ENCODE measurements at regions not wholly inside any gene's neighbourhood (a gene's known extent, or its start where the extent isn't known, plus 50 kb on each side); places are given as distances from the start of the nearest gene placed in this dataset.
"Not testable (repeated sequence)": the region's sequence is repeated elsewhere in the genome, so short reads cannot be mapped to it uniquely, and the experiment has no call there.

DNA sequence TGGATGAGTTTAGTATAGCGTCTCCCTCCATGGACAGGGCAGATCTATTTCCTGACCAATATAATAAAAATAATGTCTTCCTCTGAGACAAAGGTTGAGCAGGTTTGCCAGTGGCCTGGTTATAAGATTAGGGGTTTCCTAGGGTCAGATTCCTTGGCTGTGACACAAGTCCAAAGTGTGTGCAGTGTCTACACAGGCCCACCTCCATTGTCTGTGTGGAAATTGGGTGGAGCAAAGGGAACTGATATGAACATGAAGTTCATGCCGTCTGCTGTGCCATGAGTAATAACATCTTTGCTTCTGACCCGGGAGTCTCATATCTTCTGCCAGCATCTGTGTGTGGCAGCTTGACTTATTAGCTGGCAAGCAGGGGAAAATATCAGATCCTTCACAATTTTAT is 187.7 kb upstream of the BOD1L1 start:
- Histone ChIP-seq H2AFZ (ENCODE audit: low read length) (no peak overlapping the region), H3K27me3 (replicated peaks; ENCODE audit: insufficient read depth, low read length) (no peaks in the 10 kb centered on the region), H3K9me2 (replicated peaks; ENCODE audit: insufficient read depth, low read length) (no peaks in the 10 kb centered on the region), H4K20me1 (ENCODE audit: insufficient read depth, low read length) (no peaks in the 10 kb centered on the region), H3K36me3 (replicated peaks; ENCODE audit: insufficient read depth, low read length) (no peaks in the 10 kb centered on the region), H3F3A (ENCODE audit: insufficient read depth, low read length) (no peaks in the 10 kb centered on the region), H3K27ac (ENCODE audit: low read length) (no peak overlapping the region), H3K4me2 (ENCODE audit: low read depth, low read length) (no peak overlapping the region), H3K9me3 (replicated peaks; ENCODE audit: insufficient read depth, low read length) (no peaks in the 10 kb centered on the region), H3K4me1 (ENCODE audit: low read length) (no peaks in the 10 kb centered on the region), H3K9ac (ENCODE audit: low read length) (no peak overlapping the region), H3K4me3 (ENCODE audit: low read length) (no peak overlapping the region), H3K79me2 (ENCODE audit: low read length) (no peaks in the 10 kb centered on the region)
- no peak for DNase-seq
- TF ChIP-seq EZH2phosphoT487 (IDR thresholded peaks at IDR 0.05; ENCODE audit: low read length) (no peak), EZH2 (optimal IDR thresholded peaks at IDR 0.05; ENCODE audit: low read depth, low read length) (no peak)
- TF ChIP-seq, protein P1, sequence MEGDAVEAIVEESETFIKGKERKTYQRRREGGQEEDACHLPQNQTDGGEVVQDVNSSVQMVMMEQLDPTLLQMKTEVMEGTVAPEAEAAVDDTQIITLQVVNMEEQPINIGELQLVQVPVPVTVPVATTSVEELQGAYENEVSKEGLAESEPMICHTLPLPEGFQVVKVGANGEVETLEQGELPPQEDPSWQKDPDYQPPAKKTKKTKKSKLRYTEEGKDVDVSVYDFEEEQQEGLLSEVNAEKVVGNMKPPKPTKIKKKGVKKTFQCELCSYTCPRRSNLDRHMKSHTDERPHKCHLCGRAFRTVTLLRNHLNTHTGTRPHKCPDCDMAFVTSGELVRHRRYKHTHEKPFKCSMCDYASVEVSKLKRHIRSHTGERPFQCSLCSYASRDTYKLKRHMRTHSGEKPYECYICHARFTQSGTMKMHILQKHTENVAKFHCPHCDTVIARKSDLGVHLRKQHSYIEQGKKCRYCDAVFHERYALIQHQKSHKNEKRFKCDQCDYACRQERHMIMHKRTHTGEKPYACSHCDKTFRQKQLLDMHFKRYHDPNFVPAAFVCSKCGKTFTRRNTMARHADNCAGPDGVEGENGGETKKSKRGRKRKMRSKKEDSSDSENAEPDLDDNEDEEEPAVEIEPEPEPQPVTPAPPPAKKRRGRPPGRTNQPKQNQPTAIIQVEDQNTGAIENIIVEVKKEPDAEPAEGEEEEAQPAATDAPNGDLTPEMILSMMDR (IDR thresholded peaks at IDR 0.05; ENCODE audit: low read length): no peak

DNA sequence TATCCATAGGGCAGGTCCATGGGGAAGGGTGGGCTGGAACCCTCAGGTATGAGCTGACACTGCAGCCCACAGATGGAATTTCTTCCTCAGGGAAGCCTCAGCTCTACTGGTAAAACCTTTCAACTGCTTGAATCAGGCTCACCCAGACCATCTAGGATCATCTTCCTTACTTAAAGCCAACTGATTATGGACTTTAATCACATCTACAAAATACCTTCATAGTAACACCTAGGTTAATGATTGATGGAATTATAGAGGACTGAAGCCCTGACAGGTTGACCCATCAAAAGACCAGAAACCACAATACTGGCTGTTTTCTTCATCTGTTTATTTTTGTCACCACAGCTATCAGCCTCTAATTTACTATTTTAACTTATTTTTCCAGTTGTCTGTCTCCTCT is 188.9 kb upstream of the BOD1L1 start:
- no peaks in the 10 kb centered on the region for H4K20me1 ChIP-seq (ENCODE audit: insufficient read depth, low read length)
- H3K9me2 ChIP-seq (replicated peaks; ENCODE audit: insufficient read depth, low read length): no peaks in the 10 kb centered on the region
- H3K27me3 ChIP-seq (replicated peaks; ENCODE audit: insufficient read depth, low read length): no peaks in the 10 kb centered on the region
- no peaks in the 10 kb centered on the region for H3K36me3 ChIP-seq (replicated peaks; ENCODE audit: insufficient read depth, low read length)
- no peaks in the 10 kb centered on the region for H3K79me2 ChIP-seq (ENCODE audit: low read length)
- H3K9ac ChIP-seq (ENCODE audit: low read length): no peak overlapping the region
- no peak overlapping the region for H3K4me2 ChIP-seq (ENCODE audit: low read depth, low read length)
- TF ChIP-seq EZH2phosphoT487 (IDR thresholded peaks at IDR 0.05; ENCODE audit: low read length): no peak
- TF ChIP-seq, protein P1 (IDR thresholded peaks at IDR 0.05; ENCODE audit: low read length): no peak
- no peak for TF ChIP-seq EZH2 (optimal IDR thresholded peaks at IDR 0.05; ENCODE audit: low read depth, low read length)
- H3K27ac ChIP-seq (ENCODE audit: low read length): no peak overlapping the region
- no peak for DNase-seq
- H3K9me3 ChIP-seq (replicated peaks; ENCODE audit: insufficient read depth, low read length): no peaks in the 10 kb centered on the region
- H3K4me3 ChIP-seq (ENCODE audit: low read length): no peak overlapping the region
- no peak overlapping the region for H2AFZ ChIP-seq (ENCODE audit: low read length)
- no peaks in the 10 kb centered on the region for H3K4me1 ChIP-seq (ENCODE audit: low read length)
- H3F3A ChIP-seq (ENCODE audit: insufficient read depth, low read length): no peaks in the 10 kb centered on the region

DNA sequence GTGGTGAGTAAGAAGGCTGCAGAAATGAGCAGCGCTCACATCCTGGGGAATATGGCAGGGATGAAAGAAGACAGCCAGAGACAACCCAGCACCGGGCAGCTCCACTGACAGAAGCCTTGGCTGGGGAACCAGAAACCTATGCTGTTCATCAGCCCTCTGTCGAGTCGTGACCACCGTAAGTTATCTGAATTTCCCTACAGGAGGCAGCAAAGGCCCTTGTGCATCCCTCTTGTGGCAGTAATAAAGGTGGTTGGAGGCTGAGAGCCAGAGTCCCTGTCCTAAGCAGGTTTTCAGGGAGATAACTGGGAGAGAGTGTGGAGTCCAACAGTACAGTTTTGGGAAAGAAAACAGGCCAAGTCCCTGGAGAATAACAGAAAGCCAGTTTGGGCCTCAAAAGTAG is 194.0 kb upstream of the BOD1L1 start:
- H3K4me1 ChIP-seq (ENCODE audit: low read length): no peaks in the 10 kb centered on the region
- TF ChIP-seq EZH2phosphoT487 (IDR thresholded peaks at IDR 0.05; ENCODE audit: low read length) (no peak), EZH2 (optimal IDR thresholded peaks at IDR 0.05; ENCODE audit: low read depth, low read length) (no peak)
- TF ChIP-seq, protein P1 (IDR thresholded peaks at IDR 0.05; ENCODE audit: low read length): no peak

DNA sequence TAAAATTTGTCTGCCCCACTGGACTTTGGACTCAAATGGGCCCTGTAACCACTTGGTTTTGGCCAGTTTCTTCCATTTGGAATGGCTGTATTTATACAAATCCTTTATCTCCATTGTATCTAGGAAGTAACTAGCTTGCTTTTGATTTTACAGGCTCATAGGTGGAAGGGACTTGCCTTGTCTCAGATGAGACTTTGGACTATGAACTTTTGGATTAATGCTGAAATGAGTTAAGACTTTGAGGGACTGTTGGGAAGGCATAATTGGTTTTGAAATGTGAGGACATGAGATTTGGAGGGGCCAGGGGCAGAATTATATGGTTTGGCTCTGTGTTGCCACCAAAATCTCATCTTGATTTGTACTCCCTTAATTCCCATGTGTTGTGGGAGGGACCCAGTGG is 198.3 kb upstream of the BOD1L1 start:
- not testable (repeated sequence) for H3K27ac ChIP-seq (ENCODE audit: low read length); H2AFZ ChIP-seq (ENCODE audit: low read length); H3K4me1 ChIP-seq (ENCODE audit: low read length); H3F3A ChIP-seq (ENCODE audit: insufficient read depth, low read length); H3K4me2 ChIP-seq (ENCODE audit: low read depth, low read length); H3K9me2 ChIP-seq (replicated peaks; ENCODE audit: insufficient read depth, low read length); H3K36me3 ChIP-seq (replicated peaks; ENCODE audit: insufficient read depth, low read length); H3K79me2 ChIP-seq (ENCODE audit: low read length); H3K27me3 ChIP-seq (replicated peaks; ENCODE audit: insufficient read depth, low read length); H4K20me1 ChIP-seq (ENCODE audit: insufficient read depth, low read length); H3K9me3 ChIP-seq (replicated peaks; ENCODE audit: insufficient read depth, low read length); H3K4me3 ChIP-seq (ENCODE audit: low read length); DNase-seq; H3K9ac ChIP-seq (ENCODE audit: low read length)

More for the DNA sequence above, 194.0 kb upstream of the BOD1L1 start:
- no peak overlapping the region for H3K4me3 ChIP-seq (ENCODE audit: low read length)
- no peaks in the 10 kb centered on the region for H3K9me3 ChIP-seq (replicated peaks; ENCODE audit: insufficient read depth, low read length)
- H3K36me3 ChIP-seq (replicated peaks; ENCODE audit: insufficient read depth, low read length): no peaks in the 10 kb centered on the region
- no peak overlapping the region for H3K4me2 ChIP-seq (ENCODE audit: low read depth, low read length)
- no peak overlapping the region for H3K9ac ChIP-seq (ENCODE audit: low read length)
- H4K20me1 ChIP-seq (ENCODE audit: insufficient read depth, low read length): no peaks in the 10 kb centered on the region
- no peak overlapping the region for H2AFZ ChIP-seq (ENCODE audit: low read length)
- H3F3A ChIP-seq (ENCODE audit: insufficient read depth, low read length): no peaks in the 10 kb centered on the region
- no peaks in the 10 kb centered on the region for H3K9me2 ChIP-seq (replicated peaks; ENCODE audit: insufficient read depth, low read length)
- no peak for DNase-seq
- H3K79me2 ChIP-seq (ENCODE audit: low read length): no peaks in the 10 kb centered on the region
- H3K27me3 ChIP-seq (replicated peaks; ENCODE audit: insufficient read depth, low read length): no peaks in the 10 kb centered on the region
- no peak overlapping the region for H3K27ac ChIP-seq (ENCODE audit: low read length)

Data from MM.1S (cell line).